Activated CD8-positive, alpha-beta memory T cell treated with anti-CD3 and anti-CD28 coated beads, Interleukin-2, amount 50 U/mL, for 4 hours (primary cell): ENCODE measurements at regions not wholly inside any gene's neighbourhood (a gene's known extent, or its start where the extent isn't known, plus 50 kb on each side); places are given as distances from the start of the nearest gene placed in this dataset.

Experiments
- DNase-seq: peaks from one replicate; pipeline ENCODE4 v3.0.0-alpha.2; 2020

DNA sequence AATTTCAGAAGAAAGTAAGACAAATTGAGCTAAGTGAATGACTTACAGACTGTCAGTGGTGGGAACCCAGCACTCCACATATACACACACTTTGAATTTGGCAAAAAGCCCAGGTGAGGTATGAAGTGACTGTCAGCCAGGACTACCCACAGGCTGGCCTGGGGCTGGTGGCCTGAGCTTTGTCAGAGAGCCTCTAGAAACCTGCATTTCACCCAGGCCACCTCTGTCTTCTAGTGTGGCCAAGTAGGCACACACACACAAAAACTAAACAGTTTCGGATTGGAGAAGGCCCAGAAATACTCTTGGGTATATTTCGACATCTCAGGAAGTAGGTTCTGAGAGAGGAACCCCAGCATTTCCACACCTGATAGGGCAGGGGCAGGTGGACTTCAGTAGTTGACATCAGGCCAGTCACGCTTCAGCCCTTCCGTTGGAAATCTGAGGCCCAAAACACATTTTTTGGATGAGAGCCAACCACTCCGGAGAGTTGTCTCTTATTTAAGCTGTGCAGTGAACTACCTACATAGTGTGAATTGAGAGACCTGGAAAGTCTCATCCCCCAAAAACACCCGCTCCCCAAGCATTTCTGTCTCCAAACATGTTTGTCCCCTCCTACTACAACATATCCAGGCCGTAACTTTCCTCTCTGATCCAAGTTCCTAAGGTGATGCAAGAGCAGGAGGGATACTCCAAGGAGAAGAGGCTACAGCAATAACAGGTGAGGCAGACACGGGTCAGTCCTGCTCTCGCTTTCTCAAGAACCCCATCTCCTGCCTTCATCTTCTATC, 167.2 kb upstream of the PROX1 start:
- DNase-seq: no peak

DNA sequence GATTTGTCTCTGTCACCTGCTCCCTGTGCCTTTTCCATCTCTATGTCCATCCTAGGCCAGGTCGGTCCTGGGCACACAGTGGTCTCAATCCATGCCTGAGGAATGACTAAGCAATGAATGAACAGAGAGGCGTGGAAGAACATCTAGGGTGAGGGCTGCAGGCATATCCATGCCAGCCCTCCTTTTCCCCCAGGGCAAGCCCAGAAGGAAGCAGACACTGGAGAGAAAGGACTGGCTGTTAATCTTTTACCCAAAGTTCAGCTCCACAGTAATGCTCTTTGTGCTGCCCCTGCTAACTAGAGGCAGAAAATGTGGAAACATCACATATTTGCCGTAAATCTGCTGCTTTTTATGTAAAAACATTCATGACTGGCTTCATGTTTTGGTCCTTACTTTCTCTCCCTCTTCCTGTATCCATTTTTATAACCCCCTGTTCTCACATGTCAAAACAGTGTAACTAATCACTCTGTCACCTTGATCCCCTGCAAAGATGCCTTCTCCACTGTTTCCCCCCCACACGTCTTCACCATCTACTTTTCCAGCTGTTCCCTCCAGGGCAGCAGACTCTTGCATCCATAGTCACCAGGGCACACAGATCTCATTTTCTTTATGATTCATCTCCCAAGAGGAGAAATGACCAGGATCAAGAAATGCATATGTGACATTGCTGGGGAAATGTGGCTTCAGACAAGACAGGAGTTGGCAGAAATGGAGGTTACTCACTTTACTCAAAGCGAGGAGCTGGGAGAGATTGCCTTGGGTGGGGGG, 166.4 kb upstream of the PROX1 start:
- DNase-seq: no peak

GRCh38 chr1:213821943-213822334, 165.8 kb upstream of the PROX1 start:
- DNase-seq: no peak

DNA sequence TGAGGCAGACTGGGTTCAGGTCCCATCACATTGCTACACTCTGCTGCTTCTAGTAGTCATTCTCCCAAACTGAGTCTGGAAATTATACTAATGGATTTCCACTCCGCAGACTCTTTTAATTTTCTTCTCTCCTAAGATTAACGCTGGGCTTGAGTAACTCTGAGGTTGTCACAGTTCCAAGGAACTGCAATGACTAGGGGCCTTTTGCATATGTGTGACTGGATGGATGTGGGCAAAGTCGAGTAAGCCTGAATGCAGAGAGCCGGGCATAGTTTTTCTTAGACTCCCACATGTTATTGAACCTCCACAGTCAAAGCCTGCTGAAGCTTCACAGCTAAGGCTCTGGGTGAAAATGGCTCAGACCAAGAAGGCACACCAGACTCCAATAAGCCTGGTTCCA, 160.9 kb upstream of the PROX1 start:
- DNase-seq: no peak

DNA sequence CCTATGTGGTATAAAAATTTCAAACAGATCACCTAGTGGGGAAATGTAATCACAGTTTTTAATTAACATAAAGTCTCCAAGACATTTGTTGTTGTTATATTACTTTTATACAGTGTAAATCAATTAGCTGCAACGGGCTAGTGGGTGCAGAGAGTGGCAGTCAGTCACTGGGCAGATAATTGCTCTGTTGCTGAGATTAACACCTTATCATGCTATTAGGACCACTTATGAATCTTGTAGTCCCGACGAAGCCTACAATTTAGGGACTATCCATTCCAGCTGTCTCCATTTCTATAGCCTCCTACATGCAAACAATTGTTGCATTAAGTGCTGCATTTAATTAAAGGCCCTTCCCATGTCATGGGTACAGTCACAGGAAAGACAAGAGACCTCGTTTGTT, 158.9 kb upstream of the PROX1 start:
- DNase-seq: no peak

- DNase-seq: no peak
Measured at GRCh38 chr1:213829780-213830179, 158.0 kb upstream of the PROX1 start.

DNA sequence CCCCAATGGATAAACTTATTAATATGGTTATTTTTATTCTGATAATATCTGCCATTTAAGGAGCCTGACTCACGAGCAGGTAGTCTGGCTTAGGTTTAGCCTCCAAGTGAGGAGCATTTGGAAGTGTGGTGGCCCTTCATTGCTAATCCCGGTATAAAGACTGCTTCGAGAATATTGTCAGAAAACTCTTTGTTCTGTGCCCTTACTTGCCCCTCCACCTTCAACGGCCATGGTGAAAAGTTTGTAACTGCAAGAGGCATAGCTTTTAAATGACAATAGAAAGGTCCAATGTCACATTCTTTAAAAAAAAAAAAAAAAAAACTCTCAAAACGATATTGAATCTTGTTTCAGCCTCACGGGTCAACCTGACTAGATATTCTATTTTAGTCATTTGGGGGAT, 157.4 kb upstream of the PROX1 start:
- no peak for DNase-seq

GRCh38 chr1:213840575-213840974, 147.2 kb upstream of the PROX1 start:
- no peak for DNase-seq

GRCh38 chr1:213844632-213845031, 143.1 kb upstream of the PROX1 start:
- no peak for DNase-seq

DNA sequence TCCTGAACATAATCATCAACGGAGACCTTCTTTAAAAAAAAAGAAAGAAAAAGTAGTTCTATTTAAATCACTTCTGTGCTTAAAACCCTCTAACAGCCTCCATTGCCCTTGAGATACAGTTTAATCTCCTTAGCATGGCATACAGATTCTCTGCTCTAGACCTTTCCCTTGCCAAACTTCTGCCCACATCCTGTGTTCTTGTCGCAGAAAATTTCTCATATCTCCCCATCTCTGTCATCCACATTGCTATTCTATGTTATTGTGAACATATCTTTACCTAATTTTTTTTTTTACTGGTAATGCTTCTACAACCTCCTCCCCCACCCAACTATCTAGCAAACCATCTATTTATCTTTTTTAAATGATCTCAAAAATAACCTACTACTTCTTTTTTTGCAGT, 135.7 kb upstream of the PROX1 start:
- no peak for DNase-seq

GRCh38 chr1:213858581-213858980, 129.2 kb upstream of the PROX1 start:
- no peak for DNase-seq

DNA sequence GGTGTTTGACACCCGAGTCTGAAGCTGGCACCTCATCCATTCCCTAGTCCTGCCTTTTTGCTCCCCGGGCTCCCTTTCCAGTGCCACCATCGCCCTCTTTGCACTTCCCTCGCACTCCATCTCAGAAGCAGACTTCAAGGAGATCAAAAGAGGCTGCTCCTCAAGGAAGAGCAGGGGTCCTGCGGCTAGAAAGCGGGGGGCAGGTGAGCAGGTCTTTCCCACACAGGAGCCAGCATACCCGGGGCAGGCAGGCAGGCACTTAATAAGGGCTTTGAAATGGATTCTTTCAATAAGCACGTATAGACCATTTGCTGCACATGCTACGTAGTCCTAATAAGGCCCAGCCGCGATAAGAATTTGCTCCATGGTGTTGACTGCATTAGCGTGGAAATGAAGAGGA, 125.9 kb upstream of the PROX1 start:
- DNase-seq: no peak

- no peak for DNase-seq
Measured at GRCh38 chr1:213864091-213864490, 123.7 kb upstream of the PROX1 start.

- DNase-seq: no peak
Measured at GRCh38 chr1:213868482-213868881, 119.3 kb upstream of the PROX1 start.

DNA sequence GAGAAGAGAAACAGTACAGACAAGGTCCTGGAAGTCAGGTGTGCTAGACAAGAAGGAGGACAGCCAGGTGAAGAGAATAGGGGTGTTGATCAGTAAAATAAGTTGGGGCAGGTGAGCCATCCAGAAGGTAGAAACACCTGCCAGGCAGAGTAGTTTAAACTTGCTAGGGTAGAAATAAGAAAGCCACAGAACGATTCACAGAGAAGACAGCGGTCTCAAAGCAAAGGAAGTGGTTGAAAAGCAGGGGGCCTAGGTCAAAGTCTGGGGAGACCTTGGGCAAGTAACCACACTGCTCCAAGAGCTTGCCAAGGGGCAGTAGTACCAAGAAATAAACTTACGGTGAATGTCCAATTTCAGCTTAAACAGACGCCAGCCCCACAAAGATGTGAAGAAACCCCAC, 116.6 kb upstream of the PROX1 start:
- DNase-seq: no peak

DNA sequence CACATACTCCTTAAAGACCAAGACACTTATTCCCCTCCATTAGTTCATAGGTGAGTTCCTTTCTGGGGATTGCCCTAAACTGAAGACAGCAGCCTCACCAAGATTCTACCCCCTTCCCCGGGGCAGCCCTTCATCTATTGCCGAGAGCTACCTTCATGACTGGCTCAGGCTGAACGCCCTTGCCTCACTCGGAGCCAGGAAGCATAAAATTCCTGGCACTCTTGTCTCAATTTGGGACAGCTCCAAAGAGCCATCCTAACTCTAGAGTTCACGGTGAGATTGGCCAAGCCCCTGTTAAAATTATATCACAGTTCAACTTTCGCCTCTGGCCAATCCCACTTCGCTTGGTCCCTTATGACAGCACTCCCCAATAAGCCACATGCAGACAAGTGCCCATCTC, 113.0 kb upstream of the PROX1 start:
- DNase-seq: no peak

- DNase-seq: no peak
Measured at GRCh38 chr1:213876531-213876930, 111.2 kb upstream of the PROX1 start.

- no peak for DNase-seq
Measured at GRCh38 chr1:213883618-213884017, 104.2 kb upstream of the PROX1 start.

GRCh38 chr1:213884402-213884801, 103.4 kb upstream of the PROX1 start:
- DNase-seq: no peak

DNA sequence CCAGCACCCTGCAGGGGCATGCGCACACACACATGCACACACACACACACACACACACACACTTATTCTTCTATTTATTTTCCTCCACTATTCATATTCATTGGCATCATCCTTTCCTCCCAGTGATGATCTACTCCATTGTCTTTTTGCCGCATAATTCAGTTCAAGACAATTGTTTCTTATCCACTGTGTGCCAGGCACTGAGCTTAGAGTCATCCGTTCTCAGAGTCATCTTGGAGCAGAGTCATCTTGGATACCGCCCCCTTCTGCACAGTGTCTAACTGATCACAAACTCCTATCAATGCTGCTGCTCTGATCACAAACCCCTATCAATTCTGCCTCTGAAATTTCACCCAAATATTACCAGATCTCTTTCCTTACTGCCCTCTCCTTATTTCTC, 102.8 kb upstream of the PROX1 start:
- no peak for DNase-seq

DNA sequence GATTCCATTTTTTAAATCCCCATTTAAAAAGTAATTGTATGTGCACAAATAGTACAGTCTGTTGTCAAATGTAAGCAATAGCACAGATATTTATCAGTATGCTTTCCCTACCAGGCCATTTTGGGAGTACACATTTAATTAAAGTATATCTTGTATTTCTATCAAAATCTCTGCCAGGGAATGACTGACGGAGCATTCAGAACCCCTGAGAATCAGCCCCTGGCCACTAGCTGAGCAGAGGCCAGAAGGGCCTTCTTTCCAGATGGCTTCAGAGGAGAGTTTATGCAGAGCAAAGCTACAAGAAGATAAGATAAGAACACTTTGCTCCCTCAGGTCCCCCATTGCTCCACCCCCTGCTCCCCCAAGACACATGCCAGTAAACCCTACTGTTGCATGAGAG, 99.9 kb upstream of the PROX1 start:
- DNase-seq: no peak

- no peak for DNase-seq
Measured at GRCh38 chr1:213891989-213892902, 95.5 kb upstream of the PROX1 start.

GRCh38 chr1:213898684-213899083, 89.1 kb upstream of the PROX1 start:
- DNase-seq: no peak

DNA sequence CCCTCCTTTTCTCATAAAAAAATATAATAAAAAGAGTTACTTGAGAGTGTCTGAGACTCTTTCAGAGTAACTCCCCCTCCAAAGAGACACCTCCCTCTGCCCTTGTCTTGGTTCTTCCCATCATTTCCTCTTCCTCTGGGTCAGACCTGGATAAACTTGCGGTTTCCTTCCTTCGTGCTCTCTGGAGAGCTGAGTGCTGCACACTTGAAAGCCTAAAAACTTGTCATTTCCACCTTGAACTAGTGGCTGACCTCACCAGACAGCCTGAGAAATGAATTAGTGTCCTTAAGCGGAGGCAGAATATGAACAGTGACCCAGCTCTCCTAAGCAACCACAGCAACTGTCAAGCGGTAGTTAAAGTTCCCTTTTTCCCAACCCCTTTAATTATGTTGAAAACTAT, 88.4 kb upstream of the PROX1 start:
- DNase-seq: no peak
